K562 (cell line): ENCODE measurements at regions not wholly inside any gene's neighbourhood (a gene's known extent, or its start where the extent isn't known, plus 50 kb on each side); places are given as distances from the start of the nearest gene placed in this dataset.
"Not testable (repeated sequence)": the region's sequence is repeated elsewhere in the genome, so short reads cannot be mapped to it uniquely, and the experiment has no call there.

Source experiments
- ATAC-seq: fragments of 200-7000 bp; cut with Tn5 transposase; 3 replicates; pipeline ENCODE4 v1.9.1; 2020; ENCODE audit warnings: moderate library complexity
- BruUV-seq: library from RNA; stranded (reverse); fragments of 400-500 nt; replicated peaks from 2 replicates; lab custom pipeline; 2021; lab: Mats Ljungman, UMichigan
- CTCF ChIA-PET: fragments of 300-600 bp; formaldehyde crosslinking; extraction: SDS; loops from one replicate; lab custom pipeline; 2021; ENCODE audit warnings: low intra/inter-chr PET ratio; lab: Yijun Ruan, JAX
- POLR2A ChIA-PET: fragments of 300-600, 350-650 bp; sonication (Branson Sonifier 250); formaldehyde crosslinking; extraction: SDS; loops from one replicate; lab custom pipeline; 2021; ENCODE audit warnings: antibody characterized with exemption, inconsistent platforms; lab: Yijun Ruan, JAX
- DNase-seq, 4 experiments: peaks; one replicate each; pipeline versions ENCODE4 v3.0.0 to v3.0.0-alpha.2; 2011 to 2018; ENCODE audit warnings: low spot score in 3 of 4, mixed read lengths in 3 of 4; ENCODE audit errors: extremely low read depth in 1 of 4
- FAIRE-seq: peaks from 2 replicates; lab custom pipeline; 2011; peaks lifted over from hg19 to GRCh38; lab: Jason Lieb, UNC
- H2AFZ ChIP-seq: 2 replicates; pipeline ENCODE4 v1.6.0; 2011; ENCODE audit warnings: low read depth, low read length, control low read depth, inconsistent platforms
- H3K27ac ChIP-seq: fragments of 200-600 bp; 3 replicates; pipeline ENCODE4 v1.8.0; 2011; ENCODE audit warnings: low read depth, mild to moderate bottlenecking, control low read depth, inconsistent platforms, low read length, moderate library complexity, mixed read lengths; ENCODE audit errors: extremely low read depth
- H3K27me3 ChIP-seq, 2 experiments: fragments of 300-600 bp in 1 of 2; 2 replicates in 1 of 2; 3 replicates in 1 of 2; pipeline versions ENCODE4 v1.6.0 to v1.8.0; 2011; ENCODE audit warnings: inconsistent platforms in 2 of 2, low read length in 2 of 2, mild to moderate bottlenecking in 1 of 2, mixed read lengths in 1 of 2, moderate library complexity in 1 of 2; ENCODE audit not compliant: control insufficient read depth in 2 of 2, insufficient read depth in 2 of 2
- H3K36me3 ChIP-seq: fragments of 300-600 bp; 3 replicates; pipeline ENCODE4 v1.8.0; 2011; ENCODE audit warnings: mild to moderate bottlenecking, low read length, inconsistent platforms; ENCODE audit not compliant: control insufficient read depth, insufficient read depth
- H3K4me1 ChIP-seq, 2 experiments: fragments of 200-600 bp in 1 of 2; replicated peaks in 1 of 2; 2 replicates in 1 of 2; 3 replicates in 1 of 2; pipeline versions ENCODE4 v1.5.1 to v1.8.0; 2011; ENCODE audit warnings: inconsistent platforms in 2 of 2, low read length in 2 of 2, mild to moderate bottlenecking in 1 of 2, mixed read lengths in 1 of 2, moderate library complexity in 1 of 2; ENCODE audit not compliant: control insufficient read depth in 2 of 2, insufficient read depth in 2 of 2
- H3K4me2 ChIP-seq: 2 replicates; pipeline ENCODE4 v1.6.1; 2011; ENCODE audit warnings: low read length, control low read depth, inconsistent platforms, mixed read lengths; ENCODE audit not compliant: insufficient read depth
- H3K4me3 ChIP-seq: fragments of 200-600 bp; sonication (generic), shearing (Covaris generic); 2 replicates; pipeline ENCODE4 v1.5.1; 2016; ENCODE audit warnings: control low read depth, inconsistent platforms
- H3K79me2 ChIP-seq: fragments of 200-600 bp; 3 replicates; pipeline ENCODE4 v1.8.0; 2011; ENCODE audit warnings: low read length, inconsistent platforms; ENCODE audit not compliant: control insufficient read depth, insufficient read depth
- H3K9ac ChIP-seq, 2 experiments: 2 replicates each; pipeline versions ENCODE4 v1.6.0 to v1.6.1; 2011; ENCODE audit warnings: low read depth in 2 of 2, low read length in 2 of 2, control low read depth in 1 of 2, inconsistent platforms in 1 of 2, mild to moderate bottlenecking in 1 of 2, mixed read lengths in 1 of 2; ENCODE audit not compliant: insufficient read depth in 1 of 2
- H3K9me1 ChIP-seq: one replicate; pipeline ENCODE4 v1.6.0; 2011; ENCODE audit warnings: inconsistent platforms, mild to moderate bottlenecking, low read length, moderate library complexity; ENCODE audit not compliant: control insufficient read depth, insufficient read depth
- H3K9me3 ChIP-seq: replicated peaks from 2 replicates; pipeline ENCODE4 v1.5.1; 2011; ENCODE audit warnings: low read depth, low read length, inconsistent platforms; ENCODE audit not compliant: control insufficient read depth, insufficient read depth
- H4K20me1 ChIP-seq: replicated peaks from 2 replicates; pipeline ENCODE4 v1.6.1; 2011; ENCODE audit warnings: low read length, inconsistent platforms, mixed read lengths; ENCODE audit not compliant: control insufficient read depth, insufficient read depth
- ZKSCAN3 ChIP-seq: fragments of 250-450 bp; sonication (Bioruptor Pico); IDR thresholded peaks from 2 replicates; pipeline ENCODE4 v1.4.0; 2020
- WGBS: fragments of 100-300 bp; shearing (Covaris generic); methylation state at CpG from one replicate; pipeline ENCODE4 v1.1.6; 2016; ENCODE audit warnings: low coverage, mixed read lengths; ENCODE audit not compliant: insufficient coverage; ENCODE audit errors: missing lambda C conversion rate; 5-methylcytosine and 5-hydroxymethylcytosine counted together
- in situ Hi-C: fragments of 300-500 bp; cut with MboI; formaldehyde crosslinking; loops from 4 replicates; pipeline ENCODE4 v1.15.0; 2018; ENCODE audit warnings: inconsistent platforms, mixed read lengths
- intact Hi-C: fragments of 100-400 bp; cut with micrococcal nuclease; formaldehyde crosslinking; loops from 2 replicates; pipeline ENCODE4 v1.14.2; 2022
- TF ChIP-seq, protein P1 (sequence below): sonication (generic); formaldehyde crosslinking; IDR thresholded peaks from 2 replicates; pipeline ENCODE4 v1.8.0; 2022; ENCODE audit warnings: missing genetic modification reagents, mild to moderate bottlenecking, borderline replicate concordance
- TF ChIP-seq, protein P2 (sequence below): fragments of 250-450 bp; sonication (Bioruptor Pico); IDR thresholded peaks from 2 replicates; pipeline ENCODE4 v1.9.0; 2021; ENCODE audit warnings: mild to moderate bottlenecking, inconsistent platforms
- TF ChIP-seq, protein P3 (sequence below): fragments of 250-450 bp; sonication (Bioruptor Pico); IDR thresholded peaks from 2 replicates; pipeline ENCODE4 v1.9.0; 2021; ENCODE audit warnings: mild to moderate bottlenecking

DNA sequence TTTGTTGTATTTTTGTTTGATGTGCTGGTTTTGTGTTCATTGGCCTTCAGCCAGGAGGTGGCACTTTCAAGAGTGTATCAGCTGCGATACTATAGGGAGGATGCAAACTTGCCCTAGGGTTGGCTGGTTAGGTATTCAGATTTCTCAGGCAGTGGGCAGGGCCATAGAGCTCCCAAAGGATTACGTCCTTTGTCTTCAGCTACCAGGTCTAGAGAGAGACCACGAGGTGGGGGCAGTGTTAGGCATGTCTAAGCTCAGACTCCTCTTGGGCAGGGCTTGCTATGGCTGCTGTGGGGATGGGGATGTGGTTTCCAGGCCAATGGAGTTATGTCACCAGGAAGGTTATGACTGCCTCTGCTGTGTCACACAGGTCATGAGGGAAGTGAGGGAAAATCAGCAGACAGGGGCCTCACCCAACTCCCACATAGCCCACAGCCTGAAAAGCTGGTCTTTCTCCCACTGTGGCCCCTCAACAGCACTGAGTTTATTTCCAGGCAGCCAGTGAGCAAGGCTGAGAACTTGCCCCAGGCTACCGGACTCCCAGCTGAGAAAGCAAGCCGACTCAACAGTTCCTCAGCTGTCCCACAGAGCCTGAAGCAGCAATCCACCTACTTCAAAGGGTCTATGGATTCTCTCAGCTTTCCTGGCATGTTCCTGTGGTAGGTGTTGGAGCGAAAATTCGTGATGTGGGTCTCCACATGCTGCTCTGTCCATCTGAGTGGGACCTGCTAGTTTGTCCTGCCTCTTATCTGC, 227.4 kb upstream of the COBL start (continued):
- TF ChIP-seq, protein P1, sequence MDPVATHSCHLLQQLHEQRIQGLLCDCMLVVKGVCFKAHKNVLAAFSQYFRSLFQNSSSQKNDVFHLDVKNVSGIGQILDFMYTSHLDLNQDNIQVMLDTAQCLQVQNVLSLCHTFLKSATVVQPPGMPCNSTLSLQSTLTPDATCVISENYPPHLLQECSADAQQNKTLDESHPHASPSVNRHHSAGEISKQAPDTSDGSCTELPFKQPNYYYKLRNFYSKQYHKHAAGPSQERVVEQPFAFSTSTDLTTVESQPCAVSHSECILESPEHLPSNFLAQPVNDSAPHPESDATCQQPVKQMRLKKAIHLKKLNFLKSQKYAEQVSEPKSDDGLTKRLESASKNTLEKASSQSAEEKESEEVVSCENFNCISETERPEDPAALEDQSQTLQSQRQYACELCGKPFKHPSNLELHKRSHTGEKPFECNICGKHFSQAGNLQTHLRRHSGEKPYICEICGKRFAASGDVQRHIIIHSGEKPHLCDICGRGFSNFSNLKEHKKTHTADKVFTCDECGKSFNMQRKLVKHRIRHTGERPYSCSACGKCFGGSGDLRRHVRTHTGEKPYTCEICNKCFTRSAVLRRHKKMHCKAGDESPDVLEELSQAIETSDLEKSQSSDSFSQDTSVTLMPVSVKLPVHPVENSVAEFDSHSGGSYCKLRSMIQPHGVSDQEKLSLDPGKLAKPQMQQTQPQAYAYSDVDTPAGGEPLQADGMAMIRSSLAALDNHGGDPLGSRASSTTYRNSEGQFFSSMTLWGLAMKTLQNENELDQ, result no peak
- TF ChIP-seq, protein P2, sequence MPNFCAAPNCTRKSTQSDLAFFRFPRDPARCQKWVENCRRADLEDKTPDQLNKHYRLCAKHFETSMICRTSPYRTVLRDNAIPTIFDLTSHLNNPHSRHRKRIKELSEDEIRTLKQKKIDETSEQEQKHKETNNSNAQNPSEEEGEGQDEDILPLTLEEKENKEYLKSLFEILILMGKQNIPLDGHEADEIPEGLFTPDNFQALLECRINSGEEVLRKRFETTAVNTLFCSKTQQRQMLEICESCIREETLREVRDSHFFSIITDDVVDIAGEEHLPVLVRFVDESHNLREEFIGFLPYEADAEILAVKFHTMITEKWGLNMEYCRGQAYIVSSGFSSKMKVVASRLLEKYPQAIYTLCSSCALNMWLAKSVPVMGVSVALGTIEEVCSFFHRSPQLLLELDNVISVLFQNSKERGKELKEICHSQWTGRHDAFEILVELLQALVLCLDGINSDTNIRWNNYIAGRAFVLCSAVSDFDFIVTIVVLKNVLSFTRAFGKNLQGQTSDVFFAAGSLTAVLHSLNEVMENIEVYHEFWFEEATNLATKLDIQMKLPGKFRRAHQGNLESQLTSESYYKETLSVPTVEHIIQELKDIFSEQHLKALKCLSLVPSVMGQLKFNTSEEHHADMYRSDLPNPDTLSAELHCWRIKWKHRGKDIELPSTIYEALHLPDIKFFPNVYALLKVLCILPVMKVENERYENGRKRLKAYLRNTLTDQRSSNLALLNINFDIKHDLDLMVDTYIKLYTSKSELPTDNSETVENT, result no peak
- TF ChIP-seq, protein P3, sequence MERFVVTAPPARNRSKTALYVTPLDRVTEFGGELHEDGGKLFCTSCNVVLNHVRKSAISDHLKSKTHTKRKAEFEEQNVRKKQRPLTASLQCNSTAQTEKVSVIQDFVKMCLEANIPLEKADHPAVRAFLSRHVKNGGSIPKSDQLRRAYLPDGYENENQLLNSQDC, result no peak
- TF ChIP-seq ZKSCAN3, result no peak
- TF ChIP-seq, all 486 proteins: peak for 0

DNA sequence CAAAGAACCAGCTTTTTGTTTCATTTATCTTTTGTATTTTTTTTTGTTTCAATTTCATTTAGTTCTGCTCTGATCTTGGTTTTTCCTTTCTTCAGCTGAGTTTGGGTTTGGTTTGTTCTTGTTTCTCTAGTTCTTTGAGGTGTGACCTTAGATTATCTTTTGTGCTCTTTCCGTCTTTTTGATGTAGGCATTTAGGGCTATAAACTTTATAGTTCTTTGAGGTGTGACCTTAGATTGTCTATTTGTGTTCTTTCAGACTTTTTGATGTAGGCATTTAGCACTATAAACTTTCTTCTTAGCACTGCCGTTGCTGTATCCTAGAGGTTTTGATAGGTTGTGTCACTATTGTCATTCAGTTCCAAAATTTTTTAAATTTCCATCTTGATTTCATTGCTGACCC, 224.3 kb upstream of the COBL start:
- H3K9me3 ChIP-seq, H4K20me1 ChIP-seq, FAIRE-seq, CTCF ChIA-PET, H3K4me2 ChIP-seq, H3K4me1 ChIP-seq, DNase-seq, POLR2A ChIA-PET, intact Hi-C loops, H3K36me3 ChIP-seq, H3K27ac ChIP-seq, H3K79me2 ChIP-seq, in situ Hi-C loops, H3K4me3 ChIP-seq, H3K27me3 ChIP-seq, BruUV-seq, H2AFZ ChIP-seq, H3K9ac ChIP-seq, ATAC-seq, H3K9me1 ChIP-seq: not testable (repeated sequence)
- 0% methylated on average over 2 of the region's 2 CpGs for WGBS
